Upper lobe of left lung (tissue), 6 donors: ENCODE measurements at regions not wholly inside any gene's neighbourhood (a gene's known extent, or its start where the extent isn't known, plus 50 kb on each side); places are given as distances from the start of the nearest gene placed in this dataset.

Experiments
- ATAC-seq, 2 donors: fragments of 200-7000 bp; cut with Tn5 transposase; one replicate each; pipeline ENCODE4 v1.9.1; 2022; ENCODE audit warnings: mild to moderate bottlenecking in 2 of 2, moderate library complexity in 2 of 2; ENCODE audit not compliant: low FRiP score in 2 of 2
- DNase-seq, 2 donors: peaks; one replicate each; pipeline ENCODE4 v3.0.0-alpha.2; 2019 to 2020
- H3K27ac ChIP-seq, 4 donors: fragments of 200-600 bp; sonication (generic); one replicate each; pipeline ENCODE4 v1.5.1; 2016 to 2019
- H3K27me3 ChIP-seq, 4 donors: fragments of 200-600 bp; sonication (generic); one replicate each; pipeline ENCODE4 v1.5.1; 2017 to 2019
- H3K36me3 ChIP-seq, 4 donors: fragments of 200-600 bp; sonication (generic); one replicate each; pipeline ENCODE4 v1.5.1; 2016 to 2019
- H3K4me1 ChIP-seq, 4 donors: fragments of 200-600 bp; sonication (generic); one replicate each; pipeline ENCODE4 v1.5.1; 2018 to 2019
- H3K4me3 ChIP-seq, 4 donors: fragments of 200-600 bp; sonication (generic); one replicate each; pipeline ENCODE4 v1.5.1; 2017 to 2019; ENCODE audit warnings: mild to moderate bottlenecking in 2 of 4, moderate library complexity in 1 of 4
- H3K9me3 ChIP-seq, 4 donors: fragments of 200-600 bp; sonication (generic); one replicate each; pipeline ENCODE4 v1.5.1; 2018 to 2019
- CTCF ChIP-seq, 6 experiments: fragments of 450-650 bp in 4 of 6; fragments of 200-600 bp in 2 of 6; sonication (generic) in 2 of 6; IDR thresholded peaks; one replicate each; pipeline ENCODE4 v1.5.1; 2016 to 2019; ENCODE audit warnings: antibody characterized with exemption in 6 of 6
- EP300 ChIP-seq, 4 donors: sonication (generic); formaldehyde crosslinking; IDR thresholded peaks; one replicate each; pipeline ENCODE4 v1.5.1; 2017; ENCODE audit warnings: antibody characterized with exemption in 4 of 4, control low read depth in 2 of 4
- POLR2A ChIP-seq, 4 donors: fragments of 450-650 bp; IDR thresholded peaks; one replicate each; pipeline ENCODE4 v1.5.1; 2016 to 2017; ENCODE audit warnings: antibody characterized with exemption in 4 of 4, mild to moderate bottlenecking in 2 of 4
- POLR2AphosphoS5 ChIP-seq, 2 donors: sonication (generic); formaldehyde crosslinking; IDR thresholded peaks; one replicate each; pipeline ENCODE4 v1.5.1; 2017; ENCODE audit warnings: antibody characterized with exemption in 2 of 2
- WGBS, 2 donors: methylation state at CpG; one replicate each; pipeline ENCODE4 v1.1.5; 2017 to 2018; 5-methylcytosine and 5-hydroxymethylcytosine counted together
- donor health status: DM: no; HTN: no; CAD: no; lungs with moderate emphysema.
- donor health status: DM: no; HTN: yes; CAD: no; lungs with severe emphysema.

- Histone ChIP-seq H3K27ac (no peak overlapping the region), H3K27me3 (no peaks in the 10 kb centered on the region), H3K36me3 (no peaks in the 10 kb centered on the region), H3K4me3 (no peak overlapping the region), H3K9me3 (no peaks in the 10 kb centered on the region), H3K4me1 (no peaks in the 10 kb centered on the region)
- 71 to 78% methylated on average over 8 of the region's 8 CpGs for WGBS, 2 donors
- ATAC-seq (peak in 1 of 2 donors; percentile 85), DNase-seq (no peak)
- TF ChIP-seq POLR2AphosphoS5 (IDR thresholded peaks at IDR 0.05): no peak
- TF ChIP-seq EP300 (IDR thresholded peaks at IDR 0.05): no peak
- TF ChIP-seq POLR2A (IDR thresholded peaks at IDR 0.05): no peak
- no peak for TF ChIP-seq CTCF (IDR thresholded peaks at IDR 0.05)
Observed at GRCh38 chr13:97879646-97880310, 73.7 kb upstream of the IPO5 start.

DNA sequence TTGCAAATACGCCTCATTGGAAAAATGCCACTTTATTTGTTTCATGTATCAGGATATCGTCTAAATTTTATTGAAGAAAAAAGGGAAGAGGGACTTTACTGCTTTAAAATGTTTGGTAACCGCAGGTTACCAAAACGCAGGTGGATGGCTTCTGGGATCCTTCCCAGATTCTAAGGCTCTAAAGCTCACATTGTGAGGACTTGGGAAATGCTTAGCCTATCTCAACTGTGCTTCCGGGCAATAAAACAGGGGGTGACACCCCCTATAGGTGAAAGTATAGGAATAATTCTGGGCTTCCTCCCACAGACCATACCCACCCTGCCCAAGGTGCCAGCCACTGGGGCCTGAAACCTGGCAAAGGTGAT is 73.2 kb upstream of the IPO5 start:
- no peaks in the 10 kb centered on the region for H3K4me1 ChIP-seq
- WGBS, 2 donors: 73 to 81% methylated on average over 5 of the region's 5 CpGs
- no peaks in the 10 kb centered on the region for H3K36me3 ChIP-seq
- TF ChIP-seq POLR2A (IDR thresholded peaks at IDR 0.05): no peak
- TF ChIP-seq CTCF (IDR thresholded peaks at IDR 0.05): no peak
- no peak for TF ChIP-seq POLR2AphosphoS5 (IDR thresholded peaks at IDR 0.05)
- no peak for TF ChIP-seq EP300 (IDR thresholded peaks at IDR 0.05)
- no peaks in the 10 kb centered on the region for H3K9me3 ChIP-seq
- H3K4me3 ChIP-seq: no peak overlapping the region
- no peaks in the 10 kb centered on the region for H3K27me3 ChIP-seq
- no peak overlapping the region for H3K27ac ChIP-seq
- DNase-seq (no peak), ATAC-seq (no peak)

DNA sequence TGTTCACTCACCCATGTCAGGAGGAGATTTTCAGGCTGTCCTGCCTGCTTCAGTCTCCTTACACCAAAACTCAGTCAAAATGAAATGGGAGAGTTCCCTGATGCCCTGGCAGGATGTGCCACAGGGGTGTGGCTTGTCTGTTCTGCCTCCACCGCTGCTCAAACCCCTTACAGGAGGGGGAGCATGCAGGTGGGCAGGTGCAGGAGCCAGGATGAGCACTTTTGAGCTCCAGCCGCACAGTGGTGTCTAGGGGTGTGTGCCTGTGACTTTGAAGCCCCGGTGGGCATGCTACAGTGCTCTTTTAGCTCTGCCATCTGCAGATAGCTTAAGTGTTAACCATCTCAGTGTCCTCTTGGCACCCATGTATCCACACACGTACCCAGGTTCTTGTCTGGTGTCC is 71.9 kb upstream of the IPO5 start:
- no peaks in the 10 kb centered on the region for H3K9me3 ChIP-seq
- H3K36me3 ChIP-seq: no peaks in the 10 kb centered on the region
- H3K4me1 ChIP-seq: no peaks in the 10 kb centered on the region
- H3K27ac ChIP-seq: no peak overlapping the region
- no peak for DNase-seq
- no peak overlapping the region for H3K4me3 ChIP-seq
- 74 to 81% methylated on average over 4 of the region's 4 CpGs for WGBS, 2 donors
- no peak for TF ChIP-seq POLR2AphosphoS5 (IDR thresholded peaks at IDR 0.05)
- TF ChIP-seq EP300 (IDR thresholded peaks at IDR 0.05): no peak
- TF ChIP-seq CTCF (IDR thresholded peaks at IDR 0.05): no peak
- TF ChIP-seq POLR2A (IDR thresholded peaks at IDR 0.05): no peak
- no peaks in the 10 kb centered on the region for H3K27me3 ChIP-seq
- no peak for ATAC-seq

- H3K4me3 ChIP-seq: no peak overlapping the region
- H3K9me3 ChIP-seq: no peaks in the 10 kb centered on the region
- WGBS, 2 donors: 69 to 74% methylated on average over 4 of the region's 4 CpGs
- TF ChIP-seq CTCF (IDR thresholded peaks at IDR 0.05): no peak
- TF ChIP-seq POLR2AphosphoS5 (IDR thresholded peaks at IDR 0.05): no peak
- no peak for TF ChIP-seq EP300 (IDR thresholded peaks at IDR 0.05)
- TF ChIP-seq POLR2A (IDR thresholded peaks at IDR 0.05): no peak
- DNase-seq (no peak), ATAC-seq (no peak)
- H3K27me3 ChIP-seq: no peaks in the 10 kb centered on the region
- H3K36me3 ChIP-seq: no peaks in the 10 kb centered on the region
- no peaks in the 10 kb centered on the region for H3K4me1 ChIP-seq
- no peak overlapping the region for H3K27ac ChIP-seq
Observed at GRCh38 chr13:97883396-97883795, 70.1 kb upstream of the IPO5 start.
